Inferior parietal cortex (tissue), 1 donor: ENCODE measurements at regions not wholly inside any gene's neighbourhood (a gene's known extent, or its start where the extent isn't known, plus 50 kb on each side); places are given as distances from the start of the nearest gene placed in this dataset.

ENCODE experiments used
- DNase-seq: peaks from one replicate; pipeline ENCODE4 v3.0.0-alpha.2; 2016; ENCODE audit errors: extremely low spot score

- no peak for DNase-seq
Observed at GRCh38 chr2:221025398-221025797, 546.7 kb downstream of the EPHA4 start.

DNA sequence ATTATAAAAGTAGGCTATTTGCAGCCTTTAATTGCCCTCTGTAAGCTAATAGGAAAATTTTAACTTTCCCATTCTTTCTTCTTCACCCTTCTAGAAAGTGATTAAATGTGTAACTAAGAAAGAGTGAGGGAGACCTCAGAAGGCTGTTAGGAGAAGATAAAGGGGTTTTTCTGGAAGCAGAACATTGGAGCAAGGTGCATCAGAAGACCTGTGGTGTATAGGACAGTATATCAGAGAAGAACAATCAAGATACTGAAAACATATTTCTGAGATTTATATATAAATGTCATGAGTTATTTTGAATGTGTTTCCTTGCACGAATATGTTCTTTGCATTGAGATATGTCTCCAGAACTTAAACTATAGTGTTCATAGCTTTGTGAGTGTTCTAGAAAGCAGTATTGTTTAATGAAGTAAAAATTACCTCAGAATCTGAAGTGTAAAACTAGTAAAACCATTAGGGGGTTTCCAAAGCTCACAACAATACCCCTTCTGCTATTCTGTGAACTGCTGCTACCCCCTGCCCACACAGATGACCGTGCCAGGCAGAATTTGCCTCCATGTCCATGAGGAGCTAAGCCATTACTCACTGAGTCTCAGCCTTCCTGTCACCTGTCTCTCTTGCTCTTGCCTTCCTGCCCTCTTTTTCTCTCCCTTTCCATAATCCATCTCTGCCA is 537.9 kb downstream of the EPHA4 start:
- no peak for DNase-seq

GRCh38 chr2:221034973-221035372 is 537.1 kb downstream of the EPHA4 start:
- DNase-seq = no peak

DNA sequence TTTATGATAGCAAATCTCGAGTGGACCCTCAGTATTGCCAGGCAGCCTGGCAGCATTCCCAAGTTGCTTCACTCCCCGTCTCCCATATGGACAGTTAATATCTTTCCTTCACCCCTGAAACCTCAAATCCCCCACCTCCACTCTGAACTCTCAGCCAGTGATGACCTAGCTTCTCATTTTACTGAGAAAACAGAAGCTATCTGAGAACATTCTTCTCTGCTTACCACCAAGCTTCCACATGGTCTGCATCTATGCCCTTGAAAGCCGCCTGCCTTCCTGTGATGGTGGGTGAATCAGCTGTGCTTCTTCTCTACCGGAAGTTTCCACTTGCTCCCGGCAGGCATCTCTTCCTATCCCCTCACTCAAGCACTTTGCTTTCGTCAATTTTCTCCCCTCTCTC is 529.2 kb downstream of the EPHA4 start:
- DNase-seq = no peak

- no peak for DNase-seq
Observed at GRCh38 chr2:221044781-221045180, 527.3 kb downstream of the EPHA4 start.

DNA sequence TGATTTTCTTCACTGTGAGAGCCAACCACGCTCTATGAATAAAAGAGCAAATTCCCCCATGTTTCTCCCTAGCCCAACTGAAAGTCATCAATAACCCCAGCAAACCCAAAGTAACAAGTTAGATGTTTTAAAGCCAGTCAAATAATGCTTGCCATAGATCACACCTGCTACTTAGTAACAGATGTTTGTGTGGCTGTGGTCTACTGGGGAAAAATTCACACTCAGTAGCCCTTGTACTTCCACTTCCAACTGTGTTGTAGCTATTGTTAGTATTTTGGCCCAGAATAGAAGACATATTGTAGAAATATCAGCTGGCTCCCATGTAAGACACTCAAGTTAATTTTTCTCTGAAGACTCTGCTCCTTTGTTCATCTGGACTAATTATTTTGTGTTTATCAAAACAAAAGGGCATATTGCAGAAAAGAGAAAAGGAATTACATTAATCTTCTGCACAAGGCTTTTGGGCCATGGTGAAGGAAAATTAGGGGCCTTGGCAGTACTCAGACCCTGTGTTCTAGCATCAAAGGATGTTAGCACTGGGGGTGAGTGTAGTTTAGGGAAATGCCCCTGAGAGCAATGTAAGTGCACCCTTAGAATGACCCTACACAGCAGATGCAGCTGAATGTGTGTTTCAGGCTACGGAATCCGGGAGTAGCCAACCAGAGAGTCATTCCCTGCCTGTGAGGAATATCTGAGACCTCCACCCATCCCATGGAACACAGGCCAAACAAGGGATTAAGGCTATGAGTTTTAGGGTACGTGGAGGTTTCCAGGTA is 521.9 kb downstream of the EPHA4 start:
- no peak for DNase-seq

GRCh38 chr2:221051162-221051561 is 520.9 kb downstream of the EPHA4 start:
- DNase-seq = no peak

GRCh38 chr2:221060376-221060775 is 511.7 kb downstream of the EPHA4 start:
- DNase-seq = no peak

- DNase-seq = no peak
Observed at GRCh38 chr2:221063568-221063967, 508.5 kb downstream of the EPHA4 start.

- DNase-seq = no peak
Observed at GRCh38 chr2:221064058-221064854, 507.8 kb downstream of the EPHA4 start.

DNA sequence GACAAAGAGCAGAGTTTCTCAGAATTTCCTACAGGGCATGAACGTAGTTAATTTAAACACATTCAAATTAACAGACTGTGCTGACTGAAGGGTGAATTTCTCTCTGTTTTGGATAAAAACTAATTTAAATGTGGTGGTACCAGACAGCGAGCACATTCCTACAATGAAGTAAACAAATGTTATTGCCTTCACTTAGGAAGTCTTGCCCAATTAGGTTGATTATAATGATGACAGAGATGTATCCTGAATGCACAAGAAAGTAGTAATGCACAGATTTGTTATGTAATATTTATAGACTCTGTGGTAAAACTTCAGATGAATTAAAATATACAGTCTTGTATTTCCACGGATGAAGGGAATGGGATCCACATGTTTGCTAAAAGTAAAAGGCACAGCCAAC is 507.2 kb downstream of the EPHA4 start:
- DNase-seq = no peak

GRCh38 chr2:221068123-221068522 is 504.0 kb downstream of the EPHA4 start:
- no peak for DNase-seq

DNA sequence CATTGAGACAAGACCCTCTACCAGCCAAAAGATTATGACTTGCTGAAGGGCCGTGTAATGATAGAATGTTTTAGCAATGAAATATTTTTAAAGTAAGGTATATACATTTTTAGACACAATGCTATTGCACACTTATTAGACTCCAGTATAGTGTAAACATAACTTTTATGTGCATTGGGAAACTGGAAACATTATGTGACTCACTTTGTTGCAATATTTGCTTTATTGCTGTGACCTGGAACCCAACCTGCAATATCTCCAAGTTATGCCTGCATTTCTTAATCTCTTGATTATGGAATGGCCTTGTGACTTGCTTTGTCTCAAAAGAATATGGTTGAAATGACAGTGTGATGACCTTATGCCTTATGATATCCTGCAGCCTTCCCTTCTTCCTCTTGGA is 502.0 kb downstream of the EPHA4 start:
- no peak for DNase-seq

GRCh38 chr2:221073326-221074049 is 498.6 kb downstream of the EPHA4 start:
- DNase-seq = no peak

- DNase-seq = no peak
Observed at GRCh38 chr2:221074238-221074637, 497.9 kb downstream of the EPHA4 start.

DNA sequence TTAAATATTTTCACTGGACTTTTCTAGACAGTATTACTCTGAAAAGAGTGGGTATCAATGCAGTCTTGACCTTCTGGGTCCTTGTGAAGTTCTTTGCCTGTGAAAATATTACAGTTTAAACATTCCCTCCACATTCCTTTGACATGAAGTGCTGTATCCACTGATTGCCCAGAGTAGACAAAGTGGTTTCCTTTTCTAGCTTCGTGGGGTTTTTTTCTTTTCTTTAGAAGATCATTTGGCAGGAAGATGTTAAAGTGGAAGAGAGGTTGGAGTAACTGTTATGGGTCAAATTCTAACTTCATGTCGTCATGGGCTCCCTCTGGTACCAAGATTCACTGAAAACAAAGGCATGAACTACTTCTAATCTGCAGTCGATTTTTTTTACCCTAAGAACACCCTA is 496.9 kb downstream of the EPHA4 start:
- DNase-seq = no peak

GRCh38 chr2:221077251-221077650 is 494.9 kb downstream of the EPHA4 start:
- no peak for DNase-seq

- no peak for DNase-seq
Observed at GRCh38 chr2:221077799-221078198, 494.3 kb downstream of the EPHA4 start.

GRCh38 chr2:221085341-221085900 is 486.7 kb downstream of the EPHA4 start:
- no peak for DNase-seq

GRCh38 chr2:221085936-221086335 is 486.2 kb downstream of the EPHA4 start:
- DNase-seq = no peak

DNA sequence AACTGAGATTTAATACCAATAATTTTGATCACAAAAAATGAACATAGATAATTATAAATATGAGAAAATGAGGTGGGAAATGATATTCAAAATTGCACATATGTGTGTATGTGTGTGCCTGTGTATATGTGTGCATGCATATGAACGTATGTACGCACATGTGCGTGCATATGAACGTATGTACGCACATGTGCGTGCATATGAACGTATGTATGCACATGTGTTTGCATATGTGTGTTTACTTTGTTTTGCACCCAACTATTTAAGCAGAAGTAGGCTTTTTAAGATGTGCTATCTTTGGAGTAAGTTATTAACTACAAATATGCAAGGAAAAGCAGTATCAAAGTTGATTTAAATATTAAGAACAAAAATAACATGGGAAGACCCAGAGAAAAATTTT is 484.3 kb downstream of the EPHA4 start:
- DNase-seq = no peak

DNA sequence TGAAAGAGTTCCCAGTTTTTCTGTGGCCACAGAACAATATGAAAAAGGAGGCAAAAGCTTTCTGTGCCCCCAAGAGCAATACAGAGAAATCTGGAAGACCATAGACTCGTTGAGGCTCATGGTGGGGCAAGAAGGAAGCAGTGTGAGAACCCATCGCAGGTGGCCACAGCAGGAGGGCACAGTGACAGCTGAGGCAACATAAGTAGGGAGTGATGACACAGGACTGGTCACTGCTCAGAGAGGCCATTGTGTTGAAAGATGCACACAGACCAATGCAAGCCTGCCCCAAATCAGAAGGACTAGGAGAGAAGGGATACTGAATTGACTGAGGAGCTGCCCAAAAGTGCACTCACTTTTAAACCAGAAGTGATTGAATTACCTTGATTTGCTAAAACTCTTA is 483.6 kb downstream of the EPHA4 start:
- DNase-seq = no peak
